GM12872 (cell line): ENCODE measurements at regions not wholly inside any gene's neighbourhood (a gene's known extent, or its start where the extent isn't known, plus 50 kb on each side); places are given as distances from the start of the nearest gene placed in this dataset.

Experiments used
- TF ChIP-seq, protein P1 (sequence below): IDR thresholded peaks from 3 replicates; pipeline ENCODE4 v1.5.1; 2011; ENCODE audit warnings: low read depth, mild to moderate bottlenecking, low read length, moderate library complexity; ENCODE audit not compliant: insufficient read depth

- TF ChIP-seq, protein P1, sequence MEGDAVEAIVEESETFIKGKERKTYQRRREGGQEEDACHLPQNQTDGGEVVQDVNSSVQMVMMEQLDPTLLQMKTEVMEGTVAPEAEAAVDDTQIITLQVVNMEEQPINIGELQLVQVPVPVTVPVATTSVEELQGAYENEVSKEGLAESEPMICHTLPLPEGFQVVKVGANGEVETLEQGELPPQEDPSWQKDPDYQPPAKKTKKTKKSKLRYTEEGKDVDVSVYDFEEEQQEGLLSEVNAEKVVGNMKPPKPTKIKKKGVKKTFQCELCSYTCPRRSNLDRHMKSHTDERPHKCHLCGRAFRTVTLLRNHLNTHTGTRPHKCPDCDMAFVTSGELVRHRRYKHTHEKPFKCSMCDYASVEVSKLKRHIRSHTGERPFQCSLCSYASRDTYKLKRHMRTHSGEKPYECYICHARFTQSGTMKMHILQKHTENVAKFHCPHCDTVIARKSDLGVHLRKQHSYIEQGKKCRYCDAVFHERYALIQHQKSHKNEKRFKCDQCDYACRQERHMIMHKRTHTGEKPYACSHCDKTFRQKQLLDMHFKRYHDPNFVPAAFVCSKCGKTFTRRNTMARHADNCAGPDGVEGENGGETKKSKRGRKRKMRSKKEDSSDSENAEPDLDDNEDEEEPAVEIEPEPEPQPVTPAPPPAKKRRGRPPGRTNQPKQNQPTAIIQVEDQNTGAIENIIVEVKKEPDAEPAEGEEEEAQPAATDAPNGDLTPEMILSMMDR: no peak
Observed at GRCh38 chr1:198833706-198834503, 195.1 kb downstream of the PTPRC start.

- TF ChIP-seq, protein P1: no peak
Observed at GRCh38 chr1:198837278-198838021, 198.6 kb downstream of the PTPRC start.

GRCh38 chr1:198838022-198838342 is 199.1 kb downstream of the PTPRC start:
- TF ChIP-seq, protein P1: no peak

DNA sequence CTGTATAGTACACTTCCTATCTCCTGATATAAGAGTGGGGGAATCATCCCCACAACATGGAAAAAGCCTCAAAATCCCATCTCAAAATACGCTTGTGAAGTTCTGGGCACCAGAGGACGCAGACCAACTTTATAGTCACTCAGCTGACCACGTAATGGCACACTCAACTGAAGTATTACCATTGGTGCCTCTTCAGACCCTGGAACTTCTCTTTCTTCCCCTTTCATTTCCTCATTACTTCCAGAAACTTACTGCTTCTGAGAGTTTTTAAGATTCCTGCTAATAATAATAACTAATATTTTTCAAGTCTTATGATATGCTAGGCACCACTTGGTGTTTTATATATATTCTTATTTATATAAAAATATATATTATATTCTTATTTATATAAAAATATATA is 202.6 kb downstream of the PTPRC start:
- TF ChIP-seq, protein P1: no peak

- TF ChIP-seq, protein P1: no peak
Observed at GRCh38 chr1:198842686-198843085, 203.8 kb downstream of the PTPRC start.

DNA sequence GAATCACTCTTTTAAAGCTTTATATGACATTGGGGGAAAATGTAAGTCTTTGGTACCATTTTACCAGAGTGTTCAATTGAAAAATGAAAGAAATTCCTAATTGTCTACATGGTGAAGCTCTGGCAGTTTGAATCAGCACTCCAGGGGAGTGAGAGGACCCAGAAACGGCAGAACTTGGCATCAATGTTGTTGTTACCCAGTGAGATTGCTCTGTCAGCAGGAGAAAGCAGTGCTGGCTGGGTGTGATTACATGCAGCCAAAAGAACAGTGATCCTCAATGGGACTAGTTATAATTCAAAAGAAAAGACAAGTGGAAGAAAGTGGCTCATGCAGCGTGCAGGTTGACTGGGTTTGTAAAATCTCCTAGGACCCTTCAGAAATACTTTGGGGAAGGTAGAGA is 206.4 kb downstream of the PTPRC start:
- TF ChIP-seq, protein P1: no peak

DNA sequence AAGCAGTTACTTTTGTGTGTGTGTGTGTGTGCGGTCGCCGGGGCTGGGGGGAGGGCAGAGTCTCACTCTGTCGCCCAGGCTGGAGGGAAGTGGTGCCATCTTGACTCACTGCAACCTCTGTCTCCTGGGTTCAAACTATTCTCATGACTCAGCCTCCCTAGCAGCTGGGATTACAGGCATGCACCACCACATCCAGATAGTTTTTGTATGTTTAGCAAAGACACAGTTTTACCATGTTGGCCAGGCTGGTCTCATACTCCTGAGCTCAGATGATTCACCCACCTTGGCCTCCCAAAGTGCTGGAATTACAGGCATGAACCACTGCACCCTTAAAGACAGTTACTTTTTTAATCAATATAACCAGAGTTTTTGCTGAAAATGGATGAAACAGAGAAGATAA is 207.0 kb downstream of the PTPRC start:
- TF ChIP-seq, protein P1: no peak
